GM19452 (cell line): ENCODE measurements at regions not wholly inside any gene's neighbourhood (a gene's known extent, or its start where the extent isn't known, plus 50 kb on each side); places are given as distances from the start of the nearest gene placed in this dataset.
"Not testable (repeated sequence)": the region's sequence is repeated elsewhere in the genome, so short reads cannot be mapped to it uniquely, and the experiment has no call there.

Experiments
- ATAC-seq: cut with Tn5 transposase; IDR thresholded peaks from one replicate; pipeline ENCODE4 v1.9.1; 2021; ENCODE audit not compliant: unreplicated experiment

- no peak for ATAC-seq
Observed at GRCh38 chr10:15430969-15431771, 60.1 kb upstream of the FAM171A1 start.

GRCh38 chr10:15428681-15429080, 57.6 kb upstream of the FAM171A1 start:
- ATAC-seq: no peak

GRCh38 chr10:15427843-15428414, 56.8 kb upstream of the FAM171A1 start:
- ATAC-seq: no peak

- ATAC-seq: no peak
Observed at GRCh38 chr10:15426558-15426957, 55.5 kb upstream of the FAM171A1 start.

- ATAC-seq: no peak
Observed at GRCh38 chr10:15426115-15426514, 55.0 kb upstream of the FAM171A1 start.

- ATAC-seq: not testable (repeated sequence)
Observed at GRCh38 chr10:15421875-15422274, 50.8 kb upstream of the FAM171A1 start.
